ENCODE measurements at regions not wholly inside any gene's neighbourhood (a gene's known extent, or its start where the extent isn't known, plus 50 kb on each side); places are given as distances from the start of the nearest gene placed in this dataset.
A peak's percentile ranks its signal among the peaks of the same experiment; 100 is the strongest.
"Not testable (repeated sequence)": the region's sequence is repeated elsewhere in the genome, so short reads cannot be mapped to it uniquely, and the experiment has no call there.

GRCh38 chr17:77829843-77830799, 128.4 kb upstream of the TNRC6C start:
- no peaks in the 10 kb centered on the region for H3K36me3 Mint-ChIP-seq (ENCODE audit: low read depth)
- H3K27ac Mint-ChIP-seq, result no peak overlapping the region
- H3K27me3 Mint-ChIP-seq, result peaks cover 19% of the 10 kb centered on the region
- intact Hi-C loops (cut with micrococcal nuclease), result no loop called here
- H3K4me1 Mint-ChIP-seq, result peaks cover 19% of the 10 kb centered on the region
- H3K9me3 Mint-ChIP-seq, result no peaks in the 10 kb centered on the region
- no peak for DNase-seq
- no peak overlapping the region for H3K4me3 Mint-ChIP-seq

- peaks cover 22% of the 10 kb centered on the region for H3K4me1 Mint-ChIP-seq
- H3K27ac Mint-ChIP-seq, result no peak overlapping the region
- H3K27me3 Mint-ChIP-seq, result peaks cover 16% of the 10 kb centered on the region
- intact Hi-C loops (cut with micrococcal nuclease), result no loop called here
- no peaks in the 10 kb centered on the region for H3K9me3 Mint-ChIP-seq
- no peak for DNase-seq
- no peak overlapping the region for H3K4me3 Mint-ChIP-seq
- H3K36me3 Mint-ChIP-seq (ENCODE audit: low read depth), result no peaks in the 10 kb centered on the region
These were observed 127.6 kb upstream of the TNRC6C start for GRCh38 chr17:77830816-77831473.

- no peak for DNase-seq
- Mint-ChIP-seq H3K36me3 (ENCODE audit: low read depth) (peaks cover 2% of the 10 kb centered on the region), H3K9me3 (peaks cover 3% of the 10 kb centered on the region), H3K27me3 (peaks cover 16% of the 10 kb centered on the region), H3K4me1 (peaks cover 26% of the 10 kb centered on the region), H3K4me3 (no peak overlapping the region), H3K27ac (no peak overlapping the region)
- intact Hi-C loops (cut with micrococcal nuclease), result no loop called here
These were observed 126.9 kb upstream of the TNRC6C start for GRCh38 chr17:77831474-77832179.

- H3K27me3 Mint-ChIP-seq, result peaks cover 16% of the 10 kb centered on the region
- H3K4me1 Mint-ChIP-seq, result peaks cover 32% of the 10 kb centered on the region
- H3K9me3 Mint-ChIP-seq, result peaks cover 3% of the 10 kb centered on the region
- H3K36me3 Mint-ChIP-seq (ENCODE audit: low read depth), result peaks cover 2% of the 10 kb centered on the region
- DNase-seq, result no peak
- intact Hi-C loops (cut with micrococcal nuclease), result no loop called here
- no peak overlapping the region for H3K4me3 Mint-ChIP-seq
- H3K27ac Mint-ChIP-seq, result peak overlapping the region; percentile 34
These were observed 126.3 kb upstream of the TNRC6C start for GRCh38 chr17:77832180-77832560.

- Mint-ChIP-seq H3K27me3 (peaks cover 21% of the 10 kb centered on the region), H3K4me3 (no peak overlapping the region), H3K36me3 (ENCODE audit: low read depth) (peaks cover 4% of the 10 kb centered on the region), H3K9me3 (peaks cover 7% of the 10 kb centered on the region), H3K4me1 (peaks cover 33% of the 10 kb centered on the region), H3K27ac (no peak overlapping the region)
- intact Hi-C loops (cut with micrococcal nuclease), result loop anchor here (1.0 kb wide), 1 partner anchor 10 kb away; no protein-coding TSS in a partner anchor
- DNase-seq, result no peak
These were observed 124.7 kb upstream of the TNRC6C start for GRCh38 chr17:77833769-77834168.

- no peak overlapping the region for H3K4me3 Mint-ChIP-seq
- intact Hi-C loops (cut with micrococcal nuclease), result loop anchor here (1.0 kb wide), 1 partner anchor 9 kb away; no protein-coding TSS in a partner anchor
- H3K27me3 Mint-ChIP-seq, result peaks cover 25% of the 10 kb centered on the region
These were observed 124.1 kb upstream of the TNRC6C start for GRCh38 chr17:77834170-77835115.

GRCh38 chr17:77836557-77837041, 121.9 kb upstream of the TNRC6C start:
- Mint-ChIP-seq H3K4me1 (peaks cover 33% of the 10 kb centered on the region), H3K36me3 (ENCODE audit: low read depth) (peaks cover 4% of the 10 kb centered on the region), H3K9me3 (peaks cover 7% of the 10 kb centered on the region), H3K27me3 (peaks cover 24% of the 10 kb centered on the region), H3K27ac (peak overlapping the region; percentile 79), H3K4me3 (no peak overlapping the region)
- no peak for DNase-seq
- intact Hi-C loops (cut with micrococcal nuclease), result no loop called here

More at GRCh38 chr17:77834170-77835115, 124.1 kb upstream of the TNRC6C start:
- Mint-ChIP-seq H3K27ac (no peak overlapping the region), H3K36me3 (ENCODE audit: low read depth) (peaks cover 4% of the 10 kb centered on the region), H3K4me1 (peaks cover 33% of the 10 kb centered on the region), H3K9me3 (peaks cover 7% of the 10 kb centered on the region)
- DNase-seq, result peak; percentile 85

GRCh38 chr17:77837072-77837471, 121.4 kb upstream of the TNRC6C start:
- H3K36me3 Mint-ChIP-seq (ENCODE audit: low read depth); H3K4me3 Mint-ChIP-seq; H3K27ac Mint-ChIP-seq; intact Hi-C loops (cut with micrococcal nuclease); DNase-seq; H3K9me3 Mint-ChIP-seq: not testable (repeated sequence)
- peaks cover 38% of the 10 kb centered on the region for H3K4me1 Mint-ChIP-seq
- peaks cover 23% of the 10 kb centered on the region for H3K27me3 Mint-ChIP-seq

- peaks cover 7% of the 10 kb centered on the region for H3K9me3 Mint-ChIP-seq
- peaks cover 4% of the 10 kb centered on the region for H3K36me3 Mint-ChIP-seq (ENCODE audit: low read depth)
- H3K4me1 Mint-ChIP-seq, result peaks cover 47% of the 10 kb centered on the region
- H3K27ac Mint-ChIP-seq, result no peak overlapping the region
- intact Hi-C loops (cut with micrococcal nuclease), result no loop called here
- no peak overlapping the region for H3K4me3 Mint-ChIP-seq
- no peak for DNase-seq
- peaks cover 17% of the 10 kb centered on the region for H3K27me3 Mint-ChIP-seq
These were observed 120.6 kb upstream of the TNRC6C start for GRCh38 chr17:77837917-77838316.

GRCh38 chr17:77838748-77839697, 119.5 kb upstream of the TNRC6C start:
- peaks cover 4% of the 10 kb centered on the region for H3K36me3 Mint-ChIP-seq (ENCODE audit: low read depth)
- peaks cover 14% of the 10 kb centered on the region for H3K27me3 Mint-ChIP-seq
- H3K27ac Mint-ChIP-seq, result peak overlapping the region; percentile 36
- H3K9me3 Mint-ChIP-seq, result peaks cover 7% of the 10 kb centered on the region
- peaks cover 53% of the 10 kb centered on the region for H3K4me1 Mint-ChIP-seq
- DNase-seq, result no peak
- no peak overlapping the region for H3K4me3 Mint-ChIP-seq
- intact Hi-C loops (cut with micrococcal nuclease), result no loop called here

GRCh38 chr17:77839698-77840512, 118.6 kb upstream of the TNRC6C start:
- Mint-ChIP-seq H3K9me3 (peaks cover 7% of the 10 kb centered on the region), H3K27ac (no peak overlapping the region), H3K27me3 (peaks cover 12% of the 10 kb centered on the region), H3K4me1 (peaks cover 52% of the 10 kb centered on the region), H3K4me3 (no peak overlapping the region), H3K36me3 (ENCODE audit: low read depth) (peaks cover 4% of the 10 kb centered on the region)
- intact Hi-C loops (cut with micrococcal nuclease), result loop anchor here (10.0 kb wide), 1 partner anchor 205 kb away; no protein-coding TSS in a partner anchor
- DNase-seq, result no peak

All from activated CD4-positive, alpha-beta T cell treated with anti-CD3 and anti-CD28 coated beads, Interleukin-2, amount 10 ng/mL, durations not matched to agents 24 days and 14 days (primary cell).